ENCODE measurements at regions not wholly inside any gene's neighbourhood (a gene's known extent, or its start where the extent isn't known, plus 50 kb on each side); places are given as distances from the start of the nearest gene placed in this dataset.

DNA sequence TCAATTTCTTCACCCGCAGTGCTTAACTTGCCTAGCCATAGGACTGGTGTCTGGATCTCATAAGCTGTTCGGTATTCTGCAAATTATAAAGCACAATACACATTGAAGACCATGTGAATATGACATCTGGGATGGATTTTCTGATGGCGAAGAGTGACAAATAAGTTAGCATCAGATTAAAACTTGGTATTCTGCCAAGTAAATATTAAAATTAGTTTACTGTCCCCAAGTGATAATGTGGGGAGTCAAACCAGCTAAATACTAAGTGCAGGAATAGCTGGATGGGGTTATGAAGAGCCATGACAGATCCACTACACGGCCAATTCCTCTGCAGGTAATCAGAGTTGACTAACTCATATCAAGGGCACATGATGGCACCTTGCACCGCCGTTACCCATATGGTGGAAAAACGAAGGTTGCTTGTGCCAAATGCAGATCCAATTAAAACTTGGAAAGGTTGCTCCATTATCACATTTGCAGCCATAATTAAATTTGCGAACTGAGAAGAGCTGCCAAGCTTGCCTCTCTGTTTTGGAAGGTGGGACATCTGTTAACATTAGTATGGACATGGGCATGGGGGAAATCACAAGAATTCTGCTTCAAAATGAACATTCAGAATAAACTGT lies 114.9 kb upstream of the TOM1L1 start:
- DNase-seq (ENCODE audit: low spot score), result no peak
- no peak for TF ChIP-seq CTCF (IDR thresholded peaks at IDR 0.05)

GRCh38 chr17:54789101-54789880 lies 111.4 kb upstream of the TOM1L1 start:
- DNase-seq (ENCODE audit: low spot score) (no peak), ATAC-seq (ENCODE audit: low FRiP score) (no peak)
- TF ChIP-seq CTCF (IDR thresholded peaks at IDR 0.05), result no peak

More for the DNA sequence above, 114.9 kb upstream of the TOM1L1 start:
- ATAC-seq (ENCODE audit: low FRiP score), result no peak

DNA sequence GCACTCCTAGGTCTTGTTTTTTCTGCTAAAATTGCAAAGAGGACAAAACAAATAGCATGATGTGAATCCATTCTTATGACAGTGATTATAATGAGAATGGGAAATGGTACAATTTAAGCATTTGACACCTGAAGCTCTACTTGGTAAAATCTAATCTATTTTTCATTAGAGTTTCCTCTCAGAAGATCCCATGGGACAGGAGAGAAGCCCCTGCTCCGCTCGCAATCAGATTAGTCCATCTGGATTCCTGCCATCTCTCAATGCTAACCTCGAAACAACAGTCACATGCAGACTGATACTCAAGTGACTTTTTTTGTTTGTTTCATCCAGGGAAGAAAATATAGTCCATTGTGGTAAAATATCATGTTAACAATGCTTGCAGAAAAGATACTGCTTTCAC lies 107.4 kb upstream of the TOM1L1 start:
- DNase-seq (ENCODE audit: low spot score) (no peak), ATAC-seq (ENCODE audit: low FRiP score) (no peak)
- no peak for TF ChIP-seq CTCF (IDR thresholded peaks at IDR 0.05)

DNA sequence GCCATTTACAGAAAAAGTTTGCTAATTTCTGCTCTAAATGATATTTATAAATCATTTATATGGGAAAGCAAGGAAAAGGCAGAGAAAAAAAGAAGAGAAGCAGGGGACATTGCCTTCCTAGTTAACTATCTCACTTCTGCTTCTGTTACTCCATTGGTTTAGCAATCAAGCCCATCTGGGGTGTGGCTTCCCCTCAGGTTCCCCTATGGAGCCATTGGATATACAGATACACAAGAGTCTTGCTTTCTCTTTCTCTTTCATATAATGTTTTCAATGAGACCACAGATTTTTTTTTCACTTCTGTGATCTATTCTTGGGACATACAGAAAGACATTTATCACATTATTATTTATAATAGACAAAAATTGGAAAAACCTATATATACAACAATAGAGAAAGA lies 105.6 kb upstream of the TOM1L1 start:
- no peak for ATAC-seq (ENCODE audit: low FRiP score)
- DNase-seq (ENCODE audit: low spot score), result no peak
- no peak for TF ChIP-seq CTCF (IDR thresholded peaks at IDR 0.05)

- no peak for TF ChIP-seq CTCF (IDR thresholded peaks at IDR 0.05)
- ATAC-seq (ENCODE audit: low FRiP score), result no peak
- DNase-seq (ENCODE audit: low spot score), result no peak
These were observed 93.3 kb upstream of the TOM1L1 start for GRCh38 chr17:54807331-54807730.

DNA sequence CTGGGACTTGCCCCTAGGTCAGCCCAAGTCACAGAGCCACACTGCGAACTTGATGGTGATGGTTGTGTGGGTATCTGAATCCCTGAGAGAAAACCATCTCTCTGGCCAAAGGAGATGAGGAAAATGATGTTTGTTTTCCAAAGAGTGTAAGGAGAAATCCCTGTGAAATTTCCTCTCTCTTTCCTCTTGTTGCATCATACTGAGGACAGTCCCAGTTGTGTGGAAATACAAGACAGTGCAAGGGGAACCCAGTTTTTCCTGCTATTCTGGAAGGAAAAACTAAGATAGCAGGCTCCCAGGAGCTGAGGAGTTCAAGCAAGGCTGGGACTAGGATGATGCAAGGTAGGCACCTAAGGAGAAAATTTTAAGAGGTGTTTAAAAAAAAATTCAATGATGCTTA lies 86.8 kb upstream of the TOM1L1 start:
- no peak for TF ChIP-seq CTCF (IDR thresholded peaks at IDR 0.05)
- ATAC-seq (ENCODE audit: low FRiP score) (no peak), DNase-seq (ENCODE audit: low spot score) (no peak)

DNA sequence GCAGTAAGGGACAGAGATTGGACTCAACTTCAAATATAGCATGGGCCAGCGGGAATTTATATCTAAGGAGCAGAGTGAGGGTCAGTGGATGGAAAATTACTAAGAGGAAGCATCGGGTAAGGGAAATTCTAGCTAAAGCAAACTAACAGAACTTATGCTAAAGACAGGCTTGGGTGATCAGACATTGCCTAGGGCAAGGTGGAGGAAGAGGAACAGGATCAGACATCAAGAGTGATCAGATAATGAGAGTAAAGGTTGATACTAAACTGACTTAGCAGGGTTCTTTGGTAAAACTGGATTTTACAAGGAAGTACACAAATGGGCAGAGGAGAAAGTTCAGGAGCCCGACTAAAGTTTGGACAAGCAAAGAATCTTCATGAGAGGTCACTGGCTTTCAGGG lies 86.3 kb upstream of the TOM1L1 start:
- no peak for TF ChIP-seq CTCF (IDR thresholded peaks at IDR 0.05)
- DNase-seq (ENCODE audit: low spot score) (no peak), ATAC-seq (ENCODE audit: low FRiP score) (no peak)

Measured in omental fat pad (tissue), 3 donors.